ENCODE measurements at regions not wholly inside any gene's neighbourhood (a gene's known extent, or its start where the extent isn't known, plus 50 kb on each side); places are given as distances from the start of the nearest gene placed in this dataset.

GRCh38 chr11:69385144-69385820, 91.3 kb downstream of the MYEOV start:
- no peak overlapping the region for H3K9ac ChIP-seq (ENCODE audit: insufficient read depth in 1 of 2, low read length in 2 of 2)
- no peak for ATAC-seq (ENCODE audit: insufficient read depth, low FRiP score)

DNA sequence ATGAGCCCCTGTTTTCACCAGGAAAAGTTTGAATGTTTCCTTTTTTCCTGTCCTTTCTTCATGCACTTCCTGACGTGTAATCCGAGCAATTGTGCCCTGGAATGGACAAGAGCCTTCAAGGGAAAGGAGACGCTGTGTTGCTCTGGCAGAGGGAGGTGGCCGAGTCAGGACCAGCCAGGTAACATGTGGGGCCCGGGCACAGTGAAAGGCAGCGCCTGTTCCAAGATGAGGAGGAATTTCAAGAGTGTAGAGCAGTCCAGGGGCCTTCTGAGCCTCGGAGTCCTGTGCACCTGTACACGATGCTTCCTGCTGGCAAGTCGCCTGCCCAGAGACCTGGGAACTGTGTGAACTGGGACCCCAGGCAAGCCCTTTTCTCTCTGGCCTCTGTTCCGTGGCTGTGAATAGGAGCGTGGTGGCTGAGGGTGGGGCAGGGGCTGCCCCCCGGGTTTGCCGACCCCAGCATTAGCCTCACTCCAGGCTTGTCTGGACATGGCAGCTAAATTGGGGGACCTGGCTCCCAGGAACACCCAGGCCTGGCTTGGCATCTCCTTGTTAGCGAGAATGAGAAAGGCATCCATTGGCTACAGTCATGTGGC, 92.0 kb downstream of the MYEOV start:
- DNase-seq (peak in 1 of 3 donors; percentile 12), ATAC-seq (ENCODE audit: insufficient read depth, low FRiP score) (no peak)
- H3K9me3 ChIP-seq (ENCODE audit: control insufficient read depth in 4 of 4, insufficient read depth in 3 of 4, low read length in 3 of 4), result peaks cover 0 to 8% (median 3%) of the 10 kb centered on the region in 4 donors
- H3K36me3 ChIP-seq (ENCODE audit: control insufficient read depth in 4 of 4, insufficient read depth in 4 of 4, low read length in 4 of 4), result no peaks in the 10 kb centered on the region
- H3K4me1 ChIP-seq (ENCODE audit: control insufficient read depth in 5 of 5, insufficient read depth in 5 of 5, low read length in 5 of 5), result peaks cover 0 to 34% (median 14%) of the 10 kb centered on the region in 5 donors
- no peak overlapping the region for H3K4me3 ChIP-seq
- no peak overlapping the region for H3K27ac ChIP-seq (ENCODE audit: low read depth in 1 of 2, low read length in 1 of 2)
- WGBS, 2 donors, result 85 to 91% methylated on average over 14 of the region's 14 CpGs
- no peaks in the 10 kb centered on the region for H3K27me3 ChIP-seq (ENCODE audit: control insufficient read depth in 3 of 3, insufficient read depth in 3 of 3, low read length in 2 of 3)
- no peak overlapping the region for H3K9ac ChIP-seq (ENCODE audit: insufficient read depth in 1 of 2, low read length in 2 of 2)
- TF ChIP-seq CTCF (IDR thresholded peaks at IDR 0.05; ENCODE audit: control extremely low read depth, extremely low read depth), result no peak

More at GRCh38 chr11:69385144-69385820, 91.3 kb downstream of the MYEOV start:
- no peak overlapping the region for H3K27ac ChIP-seq (ENCODE audit: low read depth in 1 of 2, low read length in 1 of 2)
- H3K36me3 ChIP-seq (ENCODE audit: control insufficient read depth in 4 of 4, insufficient read depth in 4 of 4, low read length in 4 of 4), result no peaks in the 10 kb centered on the region
- H3K4me3 ChIP-seq, result no peak overlapping the region
- peaks cover 0 to 41% (median 14%) of the 10 kb centered on the region in 5 donors for H3K4me1 ChIP-seq (ENCODE audit: control insufficient read depth in 5 of 5, insufficient read depth in 5 of 5, low read length in 5 of 5)
- peak in 1 of 3 donors; percentile 7 for DNase-seq
- peaks cover 0 to 8% (median 3%) of the 10 kb centered on the region in 4 donors for H3K9me3 ChIP-seq (ENCODE audit: control insufficient read depth in 4 of 4, insufficient read depth in 3 of 4, low read length in 3 of 4)
- WGBS, 2 donors, result 89 to 93% methylated on average over 6 of the region's 6 CpGs
- H3K27me3 ChIP-seq (ENCODE audit: control insufficient read depth in 3 of 3, insufficient read depth in 3 of 3, low read length in 2 of 3), result no peaks in the 10 kb centered on the region
- TF ChIP-seq CTCF (IDR thresholded peaks at IDR 0.05; ENCODE audit: control extremely low read depth, extremely low read depth), result no peak

DNA sequence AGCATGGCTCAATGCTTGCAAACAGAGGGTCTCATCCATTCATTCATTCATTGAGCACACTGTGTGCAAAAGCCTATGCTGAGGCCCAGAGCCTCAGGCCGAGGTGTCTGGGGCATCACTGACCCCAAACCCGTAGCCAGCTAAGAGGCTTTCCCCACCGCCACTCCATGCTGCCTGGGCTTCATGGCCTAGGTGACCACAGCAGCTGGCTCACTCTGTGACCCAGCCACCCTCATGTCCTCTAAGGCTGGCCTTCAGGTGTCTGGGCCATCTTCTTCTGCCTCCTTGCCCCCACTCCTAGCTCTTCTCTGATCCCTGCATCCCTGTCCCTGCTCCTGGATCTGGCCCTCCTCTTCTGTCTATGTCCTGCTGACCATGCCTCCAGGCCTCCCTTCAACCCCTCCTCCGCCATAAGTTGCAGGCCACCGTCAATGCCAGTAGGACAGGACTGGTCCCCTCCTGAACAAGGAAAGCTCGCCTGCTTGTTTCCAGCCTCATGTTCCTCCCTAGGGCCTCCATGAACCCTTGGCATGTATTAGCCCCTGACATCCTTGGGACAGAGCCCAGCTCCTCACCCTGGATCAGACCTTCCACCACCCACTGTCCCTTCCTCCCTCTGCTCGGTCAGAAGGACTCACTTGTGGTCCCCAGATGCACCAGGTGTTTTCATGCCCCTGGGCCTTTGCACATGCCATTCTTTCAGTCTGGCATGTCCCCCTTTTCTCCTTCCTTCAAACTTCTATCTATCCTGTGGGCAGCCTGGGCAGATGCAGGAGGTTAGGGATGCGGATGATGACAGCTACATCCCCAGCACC, 92.8 kb downstream of the MYEOV start:
- H3K27ac ChIP-seq (ENCODE audit: low read depth in 1 of 2, low read length in 1 of 2), result no peak overlapping the region
- no peaks in the 10 kb centered on the region for H3K36me3 ChIP-seq (ENCODE audit: control insufficient read depth in 4 of 4, insufficient read depth in 4 of 4, low read length in 4 of 4)
- DNase-seq (peak in 1 of 3 donors; percentile 6), ATAC-seq (ENCODE audit: insufficient read depth, low FRiP score) (no peak)
- TF ChIP-seq CTCF (IDR thresholded peaks at IDR 0.05; ENCODE audit: control extremely low read depth, extremely low read depth), result no peak
- no peak overlapping the region for H3K4me3 ChIP-seq
- no peaks in the 10 kb centered on the region for H3K27me3 ChIP-seq (ENCODE audit: control insufficient read depth in 3 of 3, insufficient read depth in 3 of 3, low read length in 2 of 3)
- no peak overlapping the region for H3K9ac ChIP-seq (ENCODE audit: insufficient read depth in 1 of 2, low read length in 2 of 2)
- H3K9me3 ChIP-seq (ENCODE audit: control insufficient read depth in 4 of 4, insufficient read depth in 3 of 4, low read length in 3 of 4), result peaks cover 0 to 8% (median 3%) of the 10 kb centered on the region in 4 donors
- H3K4me1 ChIP-seq (ENCODE audit: control insufficient read depth in 5 of 5, insufficient read depth in 5 of 5, low read length in 5 of 5), result peaks cover 0 to 33% (median 13%) of the 10 kb centered on the region in 5 donors
- 94% methylated on average over 8 of the region's 8 CpGs for WGBS, 2 donors

Measured in lung (tissue), 11 donors.